Adrenal gland (tissue), 9 donors: ENCODE measurements at regions not wholly inside any gene's neighbourhood (a gene's known extent, or its start where the extent isn't known, plus 50 kb on each side); places are given as distances from the start of the nearest gene placed in this dataset.

ENCODE experiments used
- DNase-seq, 7 donors: peaks; one replicate each; pipeline ENCODE4 v3.0.0-alpha.2; 2019 to 2020
- H3K27ac ChIP-seq, 5 donors: fragments of 200-600 bp; sonication (generic) in 4 of 5; 1 replicate in 3 of 5; 2 replicates in 2 of 5; pipeline versions ENCODE4 v1.5.1 to v1.8.0; 2016 to 2020; ENCODE audit warnings: mild to moderate bottlenecking in 1 of 5
- H3K27me3 ChIP-seq: fragments of 200-600 bp; 2 replicates; pipeline ENCODE4 v1.8.0; 2021
- H3K36me3 ChIP-seq, 2 donors: fragments of 200-600 bp; replicated peaks in 1 of 2; 1 replicate in 1 of 2; 2 replicates in 1 of 2; pipeline versions ENCODE4 v1.5.1 to v1.8.0; 2018 to 2022
- H3K4me1 ChIP-seq, 2 donors: fragments of 200-600 bp; replicated peaks in 1 of 2; 1 replicate in 1 of 2; 2 replicates in 1 of 2; pipeline versions ENCODE4 v1.5.1 to v1.8.0; 2018 to 2021
- H3K4me3 ChIP-seq, 4 donors: fragments of 200-600 bp; sonication (generic) in 3 of 4; one replicate each; pipeline ENCODE4 v1.5.1; 2016 to 2018
- H3K9me3 ChIP-seq, 3 donors: fragments of 200-600 bp; sonication (generic) in 1 of 3; replicated peaks in 1 of 3; 1 replicate in 2 of 3; 2 replicates in 1 of 3; pipeline versions ENCODE4 v1.5.1 to v1.8.0; 2016 to 2021
- CTCF ChIP-seq, 6 experiments: fragments of 450-650 bp in 4 of 6; fragments of 200-600 bp in 2 of 6; sonication (generic) in 1 of 6; IDR thresholded peaks; 1 replicate in 5 of 6; 2 replicates in 1 of 6; pipeline versions ENCODE4 v1.5.1 to v1.8.0; 2016 to 2021; ENCODE audit warnings: antibody characterized with exemption in 6 of 6, mild to moderate bottlenecking in 2 of 6, moderate library complexity in 1 of 6
- POLR2A ChIP-seq, 2 donors: fragments of 450-650 bp; IDR thresholded peaks; one replicate each; pipeline ENCODE4 v1.6.1; 2017; ENCODE audit warnings: antibody characterized with exemption in 2 of 2, mild to moderate bottlenecking in 2 of 2, moderate library complexity in 1 of 2
- WGBS, 4 donors: extraction: QIAGEN DNeasy Blood & Tissue Kit in 2 of 4; methylation state at CpG; one replicate each; pipeline versions ENCODE4 v1.1.5 to v1.1.7; 2013 to 2017; 5-methylcytosine and 5-hydroxymethylcytosine counted together
- intact Hi-C, 2 donors: fragments of 100-400 bp; cut with DNase I; formaldehyde crosslinking; loops; one replicate each; pipeline versions ENCODE4 v1.14.1 to v1.15.0; 2022 to 2023
- donor health status: healthy with polysubstance abuse.
- donor health status: Bipolar disorder and iron deficiency.
- donor health status: DM: yes; HTN: yes; CAD: no.
- donor health status: DM: no; HTN: no; CAD: no.
- donor health status: DM: no; HTN: no; CAD: no.

DNA sequence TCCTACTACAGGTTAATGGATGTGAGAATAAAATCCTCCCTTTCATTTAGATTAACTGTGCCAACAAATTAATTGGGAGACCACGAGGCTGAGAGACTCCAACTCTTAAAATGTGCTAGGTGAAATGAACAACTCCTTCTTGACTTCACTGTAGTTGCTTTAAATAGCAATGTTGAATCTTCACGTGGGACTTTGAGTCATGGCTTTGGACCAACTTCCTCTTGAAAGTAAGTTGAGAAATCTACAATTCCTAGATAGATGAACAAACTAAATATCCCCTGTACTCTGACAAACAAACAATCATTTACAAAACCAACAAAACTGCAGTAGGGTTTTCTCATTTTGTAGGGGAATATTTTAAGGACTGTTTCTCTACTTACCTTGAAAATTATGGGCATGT is 291.9 kb upstream of the SPRED2 start:
- Histone ChIP-seq H3K4me3 (no peak overlapping the region), H3K27ac (no peak overlapping the region), H3K4me1 (no peaks in the 10 kb centered on the region), H3K9me3 (no peaks in the 10 kb centered on the region), H3K27me3 (no peaks in the 10 kb centered on the region), H3K36me3 (no peaks in the 10 kb centered on the region)
- no peak for DNase-seq
- intact Hi-C loops: no loop called here
- WGBS, 4 donors: 37 to 50% (median 46%) methylated on average over 2 of the region's 2 CpGs
- TF ChIP-seq POLR2A (IDR thresholded peaks at IDR 0.05): no peak
- TF ChIP-seq CTCF (IDR thresholded peaks at IDR 0.05): no peak

DNA sequence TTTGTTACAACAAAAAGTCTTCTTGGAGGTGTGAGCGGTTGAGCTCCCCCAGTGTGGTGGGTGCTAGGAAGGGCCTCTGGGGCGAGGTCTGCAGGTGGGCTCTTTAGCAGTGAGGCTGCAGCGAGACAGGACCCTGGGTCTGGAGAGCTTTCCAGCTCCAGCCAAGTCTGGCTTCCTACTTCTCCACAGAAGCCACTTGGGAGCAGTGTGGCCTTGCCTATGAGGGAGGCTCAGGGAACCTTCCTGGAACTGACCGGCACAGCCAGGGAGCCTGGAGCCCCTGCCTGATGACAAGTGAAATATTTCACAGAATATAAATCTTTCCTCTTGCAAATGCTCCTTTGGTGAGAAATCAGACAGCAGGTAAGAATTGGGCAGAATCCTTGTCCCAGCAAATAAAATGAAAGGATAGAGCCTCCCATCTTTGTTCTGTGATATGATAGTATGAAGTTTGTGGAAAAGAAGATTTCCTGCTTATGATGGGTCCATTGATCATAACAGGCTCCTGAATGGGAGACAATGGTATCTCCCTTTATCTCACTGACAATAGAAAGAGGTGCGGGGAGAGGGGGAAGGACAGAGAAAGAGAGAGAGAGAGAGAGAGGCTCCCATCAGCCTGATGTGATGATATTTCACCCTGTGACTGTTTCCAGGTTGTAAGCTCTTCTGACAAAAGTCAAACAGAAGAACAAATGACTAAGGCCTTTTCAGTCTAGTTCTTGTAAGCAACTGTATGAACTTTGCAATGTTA is 289.8 kb upstream of the SPRED2 start:
- TF ChIP-seq CTCF (IDR thresholded peaks at IDR 0.05) (peak; percentile 22 to 59 (median 43)), POLR2A (IDR thresholded peaks at IDR 0.05) (no peak)
- Histone ChIP-seq H3K4me3 (no peak overlapping the region), H3K27me3 (no peaks in the 10 kb centered on the region), H3K9me3 (no peaks in the 10 kb centered on the region), H3K4me1 (no peaks in the 10 kb centered on the region), H3K27ac (no peak overlapping the region), H3K36me3 (no peaks in the 10 kb centered on the region)
- DNase-seq: peak; percentile 43 to 74 (median 57)
- intact Hi-C loops: no loop called here
- WGBS, 4 donors: 39 to 60% (median 49%) methylated on average over 5 of the region's 5 CpGs

- H3K27ac ChIP-seq: no peak overlapping the region
- intact Hi-C loops: no loop called here
- no peaks in the 10 kb centered on the region for H3K4me1 ChIP-seq
- H3K36me3 ChIP-seq: no peaks in the 10 kb centered on the region
- WGBS, 4 donors: 80 to 93% (median 85%) methylated on average over 1 of the region's 1 CpG
- no peak for DNase-seq
- no peak for TF ChIP-seq POLR2A (IDR thresholded peaks at IDR 0.05)
- TF ChIP-seq CTCF (IDR thresholded peaks at IDR 0.05): no peak
- H3K27me3 ChIP-seq: no peaks in the 10 kb centered on the region
- H3K9me3 ChIP-seq: no peaks in the 10 kb centered on the region
- H3K4me3 ChIP-seq: no peak overlapping the region
These were observed 284.3 kb upstream of the SPRED2 start for GRCh38 chr2:65716698-65717097.

DNA sequence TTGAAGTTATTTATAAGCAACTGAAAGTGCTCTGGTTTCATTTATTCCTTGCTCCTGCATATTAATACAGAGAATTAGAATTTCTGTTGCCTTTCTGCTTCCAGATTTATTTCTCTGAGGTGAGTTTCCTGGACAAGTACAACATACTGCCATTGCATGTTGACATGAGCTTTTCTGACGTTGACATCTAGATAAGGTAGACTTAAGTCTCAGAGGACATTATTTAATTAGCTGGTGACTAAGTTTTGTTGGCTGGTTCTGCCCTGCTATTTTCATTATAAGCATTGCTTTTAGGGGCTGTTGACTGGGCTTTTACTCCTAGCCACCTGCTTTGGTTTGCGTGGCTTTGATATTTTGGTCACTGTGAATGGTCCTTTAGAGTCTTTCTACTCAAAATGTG is 282.9 kb upstream of the SPRED2 start:
- no peak for DNase-seq
- WGBS, 4 donors: 72 to 82% (median 75%) methylated on average over 2 of the region's 2 CpGs
- Histone ChIP-seq H3K36me3 (no peaks in the 10 kb centered on the region), H3K9me3 (no peaks in the 10 kb centered on the region), H3K27ac (no peak overlapping the region), H3K4me1 (no peaks in the 10 kb centered on the region), H3K27me3 (no peaks in the 10 kb centered on the region), H3K4me3 (no peak overlapping the region)
- intact Hi-C loops: no loop called here
- TF ChIP-seq POLR2A (IDR thresholded peaks at IDR 0.05) (no peak), CTCF (IDR thresholded peaks at IDR 0.05) (no peak)
